Putamen (tissue), 1 donor: ENCODE measurements at regions not wholly inside any gene's neighbourhood (a gene's known extent, or its start where the extent isn't known, plus 50 kb on each side); places are given as distances from the start of the nearest gene placed in this dataset.

Experiments used
- DNase-seq: peaks from one replicate; pipeline ENCODE4 v3.0.0-alpha.2; 2016; ENCODE audit warnings: low spot score

GRCh38 chr17:14481664-14482063 is 180.8 kb downstream of the HS3ST3B1 start:
- DNase-seq: no peak

DNA sequence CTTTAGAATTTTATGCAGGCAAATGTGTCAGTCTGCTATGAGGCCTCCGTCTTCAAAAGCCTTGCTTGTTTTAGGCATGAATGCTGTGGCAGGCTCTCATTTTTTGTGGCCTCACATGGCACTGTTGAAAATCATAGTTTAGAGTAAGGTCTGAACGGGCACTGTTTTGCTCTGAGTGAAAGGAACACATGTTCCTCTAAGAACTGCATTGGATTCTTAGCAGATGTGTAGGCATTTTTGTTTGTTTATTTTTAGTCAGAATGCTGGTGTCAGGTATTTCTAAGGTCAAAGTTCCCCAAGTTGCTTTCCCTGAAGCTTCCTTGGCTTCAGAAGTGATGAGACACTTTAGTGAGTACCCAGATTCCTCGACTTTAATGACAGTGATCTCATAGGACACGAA is 173.7 kb downstream of the HS3ST3B1 start:
- no peak for DNase-seq

- DNase-seq: no peak
Observed at GRCh38 chr17:14471052-14471451, 170.2 kb downstream of the HS3ST3B1 start.

DNA sequence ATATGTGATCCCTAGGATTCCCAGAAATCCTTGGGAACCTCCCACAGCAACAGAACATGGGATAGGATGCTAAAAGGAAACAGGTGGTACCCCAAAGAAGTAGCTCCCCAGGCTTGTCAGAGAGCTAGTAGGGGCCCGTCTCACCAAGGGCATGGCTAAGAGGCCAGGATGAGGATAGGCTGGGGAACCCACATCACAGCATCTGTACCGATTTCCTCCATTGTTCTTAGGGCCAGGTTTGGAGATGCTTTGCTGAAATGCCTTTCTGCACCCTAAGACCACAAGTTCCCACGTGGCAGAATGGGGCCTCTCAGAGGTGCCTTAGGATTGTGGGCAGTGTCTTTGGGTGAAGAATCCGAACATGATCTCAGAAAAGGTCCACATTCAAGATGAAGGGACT is 169.5 kb downstream of the HS3ST3B1 start:
- DNase-seq: no peak

GRCh38 chr17:14469971-14470370 is 169.1 kb downstream of the HS3ST3B1 start:
- DNase-seq: no peak

GRCh38 chr17:14468858-14469257 is 168.0 kb downstream of the HS3ST3B1 start:
- no peak for DNase-seq

DNA sequence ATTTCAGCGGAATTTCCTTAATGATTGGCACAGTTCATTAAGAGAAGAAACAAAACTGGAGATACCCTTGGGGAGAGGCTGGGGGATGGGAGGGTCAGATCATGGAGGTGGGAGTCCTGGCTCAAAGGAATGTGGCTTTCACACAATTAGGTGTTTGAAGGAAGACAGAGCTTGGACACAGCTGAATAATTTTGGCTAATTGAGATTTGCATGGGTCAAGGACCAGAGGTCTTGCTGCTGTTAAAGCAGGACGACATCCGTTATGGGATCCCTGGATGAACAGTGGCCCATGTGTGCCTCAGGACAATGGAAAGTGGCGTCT is 160.3 kb downstream of the HS3ST3B1 start:
- DNase-seq: no peak

GRCh38 chr17:14460516-14461226 is 159.8 kb downstream of the HS3ST3B1 start:
- DNase-seq: no peak

DNA sequence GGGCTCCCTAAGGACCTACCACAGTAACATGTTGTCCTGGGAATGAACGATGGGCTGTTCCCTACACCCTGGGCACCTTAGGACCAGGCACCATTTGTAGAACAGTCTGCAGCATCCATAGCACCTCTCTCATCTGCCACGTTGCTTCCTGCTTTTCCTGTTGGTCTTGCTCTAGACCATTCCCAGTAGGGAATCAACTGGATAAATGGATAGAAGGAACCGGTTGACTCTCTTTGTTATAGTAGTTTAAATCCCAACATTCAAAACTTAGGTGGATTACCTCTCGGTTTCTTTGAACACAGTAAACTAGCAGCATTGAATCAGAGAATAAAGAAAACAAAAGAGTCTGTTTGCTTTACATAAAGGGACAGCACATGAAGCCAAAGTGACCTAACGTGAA is 159.1 kb downstream of the HS3ST3B1 start:
- DNase-seq: no peak

- DNase-seq: no peak
Observed at GRCh38 chr17:14458724-14459123, 157.8 kb downstream of the HS3ST3B1 start.

DNA sequence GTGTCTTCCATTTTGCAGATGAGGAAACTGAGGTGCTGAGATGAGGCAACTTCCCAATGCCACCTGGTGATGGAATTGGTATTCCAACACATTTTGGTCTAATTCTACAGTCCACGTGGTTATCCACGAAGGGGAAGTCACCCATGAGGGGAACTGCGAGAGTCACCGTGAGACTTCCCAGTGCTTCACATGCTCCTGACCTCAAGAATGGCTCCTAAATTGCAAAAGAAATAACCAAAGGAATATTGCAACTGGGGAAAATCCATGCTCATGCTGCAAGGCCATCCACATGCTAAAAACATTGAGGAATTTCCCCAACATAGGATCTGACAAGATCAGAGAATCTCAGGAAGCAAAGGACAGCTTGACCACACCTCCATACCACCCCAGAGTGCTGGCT is 153.9 kb downstream of the HS3ST3B1 start:
- DNase-seq: no peak

DNA sequence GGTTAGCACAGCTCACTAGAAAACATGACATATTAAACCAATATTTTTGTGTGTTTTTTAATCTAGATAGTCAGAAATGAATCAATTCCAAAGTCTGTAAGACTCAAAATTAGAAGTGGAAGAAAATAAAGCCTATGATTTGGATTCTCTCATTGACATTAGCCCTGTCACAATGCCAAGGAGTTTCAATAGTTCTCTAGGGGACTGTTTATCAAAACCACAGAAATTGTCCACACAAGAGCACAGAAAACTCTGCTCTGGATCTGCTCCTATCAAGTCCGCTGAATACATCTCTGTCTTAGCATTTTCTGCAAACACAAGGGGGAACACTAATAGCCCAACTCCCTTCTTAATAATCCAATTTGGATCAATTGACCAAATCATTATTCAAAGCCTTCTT is 152.0 kb downstream of the HS3ST3B1 start:
- no peak for DNase-seq

- no peak for DNase-seq
Observed at GRCh38 chr17:14451729-14452191, 150.9 kb downstream of the HS3ST3B1 start.

GRCh38 chr17:14448818-14449217 is 147.9 kb downstream of the HS3ST3B1 start:
- DNase-seq: no peak

DNA sequence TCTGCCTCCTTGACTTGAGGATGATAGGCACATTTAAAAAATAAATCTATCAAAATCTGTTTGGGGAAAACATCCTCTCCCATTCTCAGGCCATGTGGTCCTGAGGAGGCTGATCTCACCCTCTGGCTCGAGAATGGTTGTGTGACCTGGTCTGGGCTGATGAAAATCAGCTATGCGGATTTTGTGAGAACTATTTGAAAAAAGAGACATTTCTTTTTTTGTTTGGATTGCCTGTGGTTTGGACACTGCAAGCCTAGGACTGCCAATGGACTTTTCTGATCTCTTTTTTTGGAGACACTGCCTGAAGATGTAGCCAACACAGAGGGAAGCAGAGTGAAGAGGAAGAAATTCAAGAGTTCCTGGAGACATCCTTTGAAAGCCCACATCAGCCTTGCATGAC is 145.9 kb downstream of the HS3ST3B1 start:
- DNase-seq: no peak

DNA sequence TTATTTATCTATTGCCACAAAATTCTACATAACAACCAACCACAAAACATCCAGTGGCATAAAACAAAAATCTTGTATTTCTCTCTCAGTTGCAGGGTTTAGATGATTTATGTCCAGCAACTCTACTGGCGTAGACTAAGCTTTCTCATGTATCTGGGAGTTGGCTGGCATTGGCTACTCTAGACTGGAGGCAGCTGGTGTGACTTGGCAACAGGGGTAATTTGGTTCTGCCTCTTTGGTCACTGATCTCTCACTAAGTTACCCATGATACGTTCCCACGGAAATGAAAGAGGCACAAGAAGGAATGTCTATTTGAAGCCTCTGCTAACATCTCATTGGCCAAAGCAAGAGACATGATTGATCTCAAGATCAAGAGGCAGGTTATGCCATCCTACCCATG is 144.0 kb downstream of the HS3ST3B1 start:
- no peak for DNase-seq

DNA sequence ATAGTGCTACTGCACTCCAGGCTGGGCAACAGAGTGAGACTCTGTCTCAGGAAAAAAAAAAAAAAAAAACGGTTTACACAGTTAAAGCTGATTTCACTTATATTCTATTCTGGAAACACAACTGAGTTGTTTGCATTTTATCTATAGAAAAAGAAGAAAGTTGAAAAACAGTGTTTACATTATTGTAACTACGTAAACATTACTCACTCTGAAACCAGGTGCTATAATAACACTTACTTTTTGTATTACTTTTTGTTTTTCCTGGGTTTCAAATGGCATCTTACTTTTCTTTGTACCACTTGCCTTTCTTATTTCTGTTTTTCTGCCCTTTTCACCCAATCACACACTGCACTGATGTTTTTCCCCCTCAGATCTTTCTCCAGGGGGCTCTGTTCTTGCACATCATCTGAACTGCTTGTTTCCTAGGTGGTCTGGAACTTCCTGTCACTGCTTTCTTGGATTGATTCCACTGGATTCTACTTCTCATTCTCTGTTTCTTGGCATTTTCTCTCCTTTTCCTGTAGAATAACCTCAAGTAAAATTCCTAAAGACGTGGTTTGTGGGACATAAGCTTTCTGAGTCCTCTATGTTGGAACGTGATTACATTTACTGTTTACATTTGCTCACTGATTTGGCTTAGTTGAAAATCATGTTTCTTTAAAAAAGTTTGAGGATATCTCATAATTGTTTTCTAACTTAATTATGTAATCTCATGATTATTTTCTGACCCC is 142.1 kb downstream of the HS3ST3B1 start:
- no peak for DNase-seq

GRCh38 chr17:14437176-14437575 is 136.3 kb downstream of the HS3ST3B1 start:
- DNase-seq: no peak

DNA sequence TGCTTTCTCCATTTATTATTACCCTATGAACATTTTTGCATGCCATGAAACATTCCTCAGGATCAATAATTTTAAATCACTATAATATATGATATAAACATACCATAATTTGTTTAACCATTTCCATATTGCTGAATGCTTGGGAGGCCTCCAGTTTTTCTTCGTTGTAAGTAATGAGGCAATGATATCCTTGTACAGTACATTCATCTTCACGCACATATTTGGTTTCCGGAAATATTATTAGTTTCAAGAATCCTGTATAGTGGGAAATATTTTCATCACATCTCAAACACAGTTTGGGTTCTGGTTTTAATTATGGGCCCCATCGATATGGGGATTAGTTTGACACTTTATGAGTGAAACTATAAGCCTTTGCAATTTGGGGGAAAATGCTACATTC is 135.4 kb downstream of the HS3ST3B1 start:
- DNase-seq: no peak

- DNase-seq: no peak
Observed at GRCh38 chr17:14434506-14434905, 133.6 kb downstream of the HS3ST3B1 start.

DNA sequence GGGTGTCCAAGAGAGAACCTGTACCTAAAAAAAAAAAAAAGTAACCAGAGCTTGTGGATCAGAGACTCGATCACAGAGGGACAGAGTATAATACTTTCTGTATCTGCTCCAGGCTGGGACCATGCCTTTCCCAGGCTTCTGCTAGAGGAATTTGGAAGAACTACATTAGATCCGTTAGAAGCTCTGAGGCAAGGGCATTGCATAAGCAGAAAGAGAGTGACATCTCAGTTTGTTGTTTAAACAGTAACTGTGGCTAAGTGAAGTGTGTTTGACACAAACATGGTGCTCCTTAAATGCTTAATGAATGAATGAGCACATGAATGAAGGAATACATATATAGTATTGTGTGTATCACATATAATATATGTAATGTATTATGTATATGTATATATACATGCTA is 131.2 kb downstream of the HS3ST3B1 start:
- DNase-seq: no peak

- DNase-seq: no peak
Observed at GRCh38 chr17:14429084-14429483, 128.2 kb downstream of the HS3ST3B1 start.

- no peak for DNase-seq
Observed at GRCh38 chr17:14428648-14429029, 127.8 kb downstream of the HS3ST3B1 start.
